AG04450 (cell line): ENCODE measurements at regions not wholly inside any gene's neighbourhood (a gene's known extent, or its start where the extent isn't known, plus 50 kb on each side); places are given as distances from the start of the nearest gene placed in this dataset.

Experiments
- CTCF ChIA-PET: fragments of 300-600, 350-600 bp; formaldehyde crosslinking; extraction: SDS; loops from one replicate; lab custom pipeline; 2022; ENCODE audit warnings: antibody characterized with exemption, inconsistent platforms; lab: Charles Lee
- POLR2A ChIA-PET: fragments of 350-600 bp; formaldehyde crosslinking; extraction: SDS; loops from one replicate; lab custom pipeline; 2021; ENCODE audit warnings: antibody characterized with exemption, inconsistent platforms; lab: Yijun Ruan, JAX
- DNase-seq: peaks from one replicate; pipeline ENCODE4 v3.0.0-alpha.2; 2011; ENCODE audit warnings: low read depth, low spot score
- H3K27ac ChIP-seq: one replicate; pipeline ENCODE4 v1.5.1; 2012; ENCODE audit warnings: low read depth, low read length, control low read depth
- H3K27me3 ChIP-seq: one replicate; pipeline ENCODE4 v1.6.0; 2012; ENCODE audit warnings: low read length; ENCODE audit not compliant: control insufficient read depth, insufficient read depth
- H3K4me3 ChIP-seq: 2 replicates; pipeline ENCODE4 v1.5.1; 2011; ENCODE audit warnings: mild to moderate bottlenecking, low read depth, low read length, control low read depth
- H3K9me3 ChIP-seq: 2 replicates; pipeline ENCODE4 v1.5.1; 2012; ENCODE audit warnings: low read length; ENCODE audit not compliant: control insufficient read depth, insufficient read depth
- TF ChIP-seq, protein P1 (sequence below): IDR thresholded peaks from 2 replicates; pipeline ENCODE4 v1.5.1; 2011; ENCODE audit warnings: low read depth, low read length, control low read depth, inconsistent platforms

DNA sequence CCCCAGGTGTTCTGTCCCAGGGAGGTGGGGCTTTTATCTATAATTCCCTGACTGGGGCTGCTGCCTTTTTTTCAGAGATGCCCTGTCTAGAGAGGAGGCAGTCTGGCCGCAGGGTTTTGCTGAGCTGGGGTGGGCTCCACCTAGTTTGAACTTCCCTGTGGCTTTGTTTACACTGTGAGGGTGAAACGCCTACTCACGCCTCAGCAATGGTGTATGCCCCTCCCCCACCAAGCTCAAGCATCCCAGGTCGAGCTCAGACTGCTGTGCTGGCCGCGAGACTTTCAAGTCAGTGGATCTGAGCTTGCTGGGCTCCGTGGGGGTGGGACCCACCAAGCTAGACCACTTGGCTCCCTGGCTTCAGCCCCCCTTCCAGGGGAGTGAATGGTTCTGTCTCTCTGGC, 124.3 kb downstream of the CENPF start:
- CTCF ChIA-PET = no interaction called here
- Histone ChIP-seq H3K27ac (no peak overlapping the region), H3K4me3 (no peak overlapping the region), H3K9me3 (no peaks in the 10 kb centered on the region; the same call in 1 of the 2 replicates), H3K27me3 (no peaks in the 10 kb centered on the region)
- no peak for DNase-seq
- POLR2A ChIA-PET = no interaction called here
- TF ChIP-seq, protein P1, sequence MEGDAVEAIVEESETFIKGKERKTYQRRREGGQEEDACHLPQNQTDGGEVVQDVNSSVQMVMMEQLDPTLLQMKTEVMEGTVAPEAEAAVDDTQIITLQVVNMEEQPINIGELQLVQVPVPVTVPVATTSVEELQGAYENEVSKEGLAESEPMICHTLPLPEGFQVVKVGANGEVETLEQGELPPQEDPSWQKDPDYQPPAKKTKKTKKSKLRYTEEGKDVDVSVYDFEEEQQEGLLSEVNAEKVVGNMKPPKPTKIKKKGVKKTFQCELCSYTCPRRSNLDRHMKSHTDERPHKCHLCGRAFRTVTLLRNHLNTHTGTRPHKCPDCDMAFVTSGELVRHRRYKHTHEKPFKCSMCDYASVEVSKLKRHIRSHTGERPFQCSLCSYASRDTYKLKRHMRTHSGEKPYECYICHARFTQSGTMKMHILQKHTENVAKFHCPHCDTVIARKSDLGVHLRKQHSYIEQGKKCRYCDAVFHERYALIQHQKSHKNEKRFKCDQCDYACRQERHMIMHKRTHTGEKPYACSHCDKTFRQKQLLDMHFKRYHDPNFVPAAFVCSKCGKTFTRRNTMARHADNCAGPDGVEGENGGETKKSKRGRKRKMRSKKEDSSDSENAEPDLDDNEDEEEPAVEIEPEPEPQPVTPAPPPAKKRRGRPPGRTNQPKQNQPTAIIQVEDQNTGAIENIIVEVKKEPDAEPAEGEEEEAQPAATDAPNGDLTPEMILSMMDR = no peak

DNA sequence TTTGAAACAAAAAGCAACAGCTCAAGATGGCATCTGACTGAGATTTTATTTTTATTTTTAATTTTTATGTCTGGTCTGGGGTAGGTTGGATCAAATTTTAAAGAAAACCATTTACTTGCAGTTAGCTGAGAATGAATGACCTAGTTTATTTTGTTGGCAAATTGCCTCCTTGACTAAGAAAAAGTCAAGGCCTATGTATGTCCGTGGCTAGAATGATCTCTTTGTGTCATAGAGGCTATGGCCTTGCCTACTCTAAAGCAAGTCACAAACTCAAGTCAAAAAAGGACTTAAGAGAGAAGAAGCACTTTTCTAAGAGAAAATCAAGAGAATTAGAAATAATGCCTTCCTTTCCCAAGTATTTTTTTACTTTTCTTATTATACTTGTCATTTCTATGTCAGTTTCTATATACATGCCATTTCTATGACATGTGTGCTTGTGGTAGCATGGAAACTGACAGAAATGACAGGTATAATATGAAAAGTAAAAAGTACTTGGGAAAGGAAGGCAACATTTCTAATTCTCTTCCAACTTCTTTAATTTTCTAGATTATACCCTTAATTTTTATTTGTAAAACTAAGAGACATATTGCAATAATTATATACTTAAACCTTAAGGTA, 136.7 kb downstream of the CENPF start:
- Histone ChIP-seq H3K27ac (no peak overlapping the region), H3K4me3 (no peak overlapping the region), H3K9me3 (no peaks in the 10 kb centered on the region), H3K27me3 (no peaks in the 10 kb centered on the region)
- TF ChIP-seq, protein P1 = no peak
- ChIA-PET POLR2A (no interaction called here), CTCF (interaction anchor here (0.6 kb wide), 1 partner anchor 14 kb away, joined by 6 read pairs; no protein-coding TSS in a partner anchor)
- DNase-seq = no peak

DNA sequence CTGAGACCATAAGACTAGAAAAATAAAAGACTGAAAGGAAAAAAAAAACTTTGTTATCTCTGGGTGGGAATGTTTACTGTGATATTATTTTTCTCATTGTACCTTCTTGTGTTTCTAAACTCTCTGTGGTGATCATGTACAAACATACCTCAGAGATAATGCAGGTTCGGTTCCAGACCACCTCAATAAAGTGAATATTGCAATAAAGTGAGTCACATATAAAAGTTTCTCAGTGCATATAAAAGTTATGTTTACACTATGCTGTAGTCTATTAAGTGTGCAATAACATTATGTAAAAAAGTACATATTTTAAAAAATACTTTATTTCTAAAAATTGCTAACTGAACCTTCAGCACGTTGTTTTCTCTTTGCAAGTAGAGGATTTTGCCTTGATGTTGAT, 137.5 kb downstream of the CENPF start:
- TF ChIP-seq, protein P1 = no peak
- no peaks in the 10 kb centered on the region for H3K9me3 ChIP-seq
- ChIA-PET POLR2A (no interaction called here), CTCF (no interaction called here)
- no peak overlapping the region for H3K27ac ChIP-seq
- no peak overlapping the region for H3K4me3 ChIP-seq
- no peaks in the 10 kb centered on the region for H3K27me3 ChIP-seq
- no peak for DNase-seq

DNA sequence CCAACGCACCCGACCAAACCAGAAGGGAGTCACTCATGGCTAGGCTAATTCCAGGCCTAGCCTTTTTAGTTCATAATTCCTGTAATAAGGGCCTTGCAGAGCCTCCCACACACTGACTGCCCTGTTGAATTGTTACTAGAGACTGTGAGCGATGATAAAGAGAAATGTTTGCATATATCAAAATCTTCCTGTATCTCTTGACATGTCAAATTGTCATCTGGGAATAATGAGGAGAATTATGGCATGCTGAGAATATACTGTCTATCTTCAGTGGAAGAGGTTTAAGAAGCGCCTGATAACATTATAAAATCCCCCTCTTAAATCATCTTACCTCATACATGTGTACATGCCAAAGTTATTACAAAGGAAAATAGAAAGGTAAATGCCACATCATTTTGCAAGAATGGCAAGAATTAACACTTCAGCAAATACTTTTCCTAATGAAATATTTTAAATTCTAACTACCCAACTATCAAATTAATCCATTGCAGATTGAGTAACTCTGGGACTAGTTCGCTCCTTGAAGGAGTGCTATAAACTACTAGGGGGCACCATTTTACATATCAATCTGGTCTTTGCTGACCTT, 144.1 kb downstream of the CENPF start:
- CTCF ChIA-PET = interaction anchor here (0.6 kb wide), 1 partner anchor 19 kb away, joined by 3 read pairs; no protein-coding TSS in a partner anchor
- Histone ChIP-seq H3K27ac (no peak overlapping the region), H3K27me3 (no peaks in the 10 kb centered on the region), H3K4me3 (no peak overlapping the region), H3K9me3 (no peaks in the 10 kb centered on the region)
- POLR2A ChIA-PET = no interaction called here
- TF ChIP-seq, protein P1 = no peak
- DNase-seq = no peak

DNA sequence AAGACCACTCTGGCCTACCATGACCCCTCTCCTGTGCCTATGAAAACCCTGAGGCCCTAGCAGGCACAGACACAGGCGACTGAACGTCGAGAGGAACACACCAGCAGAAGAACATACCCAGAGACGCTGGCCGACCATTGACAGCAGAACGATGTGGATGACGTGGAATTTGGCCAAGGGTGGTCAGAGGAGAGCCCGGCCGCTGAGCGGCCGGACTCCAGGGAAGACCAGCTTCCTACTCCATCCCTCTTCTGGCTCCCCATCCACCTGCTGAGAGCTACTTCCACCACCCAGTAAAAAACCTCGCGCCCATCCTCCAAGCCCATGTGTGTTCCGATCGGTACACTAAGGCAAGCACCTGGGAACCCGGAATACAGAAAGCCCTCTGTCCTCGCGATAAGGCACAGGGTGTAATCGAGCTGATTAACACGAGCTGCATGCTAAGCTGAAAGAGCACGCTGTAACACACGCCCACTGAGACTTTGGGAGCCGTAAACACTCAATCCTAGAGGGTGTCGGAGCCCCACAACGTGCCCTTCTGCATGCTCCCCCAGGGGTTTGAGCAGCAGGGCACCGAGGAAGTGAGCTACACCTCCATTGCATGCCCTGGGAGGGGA, 150.3 kb downstream of the CENPF start:
- Histone ChIP-seq H3K27ac (no peak overlapping the region), H3K4me3 (no peak overlapping the region), H3K27me3 (no peaks in the 10 kb centered on the region), H3K9me3 (peaks cover 13% of the 10 kb centered on the region)
- ChIA-PET CTCF (interaction anchor here (0.6 to 1.1 kb wide), 3 partner anchors 116 to 552 kb away, joined by 3 read pairs; no protein-coding TSS in a partner anchor), POLR2A (no interaction called here)
- DNase-seq = no peak
- TF ChIP-seq, protein P1 = no peak
